Left lung (tissue), 4 donors: ENCODE measurements at regions not wholly inside any gene's neighbourhood (a gene's known extent, or its start where the extent isn't known, plus 50 kb on each side); places are given as distances from the start of the nearest gene placed in this dataset.

Experiments
- ATAC-seq: fragments of 200-7000 bp; cut with Tn5 transposase; one replicate; pipeline ENCODE4 v1.9.1; 2020; ENCODE audit warnings: moderate library complexity
- DNase-seq, 4 donors: peaks; one replicate each; pipeline ENCODE4 v3.0.0-alpha.2; 2013 to 2020
- H3K27ac ChIP-seq, 2 donors: fragments of 200-600 bp; sonication (generic) in 1 of 2; one replicate each; pipeline versions ENCODE4 v1.5.0 to v1.8.0; 2020 to 2021
- H3K27me3 ChIP-seq, 2 donors: fragments of 200-600 bp; sonication (generic) in 1 of 2; one replicate each; pipeline versions ENCODE4 v1.5.0 to v1.8.0; 2020 to 2021
- H3K36me3 ChIP-seq, 2 donors: fragments of 200-600 bp; sonication (generic) in 1 of 2; one replicate each; pipeline versions ENCODE4 v1.5.0 to v1.8.0; 2020 to 2021
- H3K4me1 ChIP-seq, 2 donors: fragments of 200-600 bp; one replicate each; pipeline ENCODE4 v1.8.0; 2021
- H3K4me3 ChIP-seq, 2 donors: fragments of 200-600 bp; sonication (generic) in 1 of 2; one replicate each; pipeline versions ENCODE4 v1.5.0 to v1.8.0; 2020 to 2021; ENCODE audit warnings: mild to moderate bottlenecking in 1 of 2
- H3K9me3 ChIP-seq, 2 donors: fragments of 200-600 bp; sonication (generic) in 1 of 2; one replicate each; pipeline versions ENCODE4 v1.5.0 to v1.8.0; 2020 to 2021
- CTCF ChIP-seq, 2 donors: fragments of 200-600 bp; sonication (generic) in 1 of 2; IDR thresholded peaks; one replicate each; pipeline versions ENCODE4 v1.5.0 to v1.8.0; 2021; ENCODE audit warnings: antibody characterized with exemption in 2 of 2
- intact Hi-C, 2 donors: fragments of 100-400 bp; cut with DNase I; formaldehyde crosslinking; loops; one replicate each; pipeline versions ENCODE4 v1.11.2 to v1.14.2; 2022
- donor health status: DM: no; HTN: yes; CAD: no.
- donor health status: DM: no; HTN: no; CAD: no.

GRCh38 chr2:237184192-237184918 lies 98.7 kb downstream of the COPS8 start:
- no peak for DNase-seq
- peak; percentile 40 for ATAC-seq
- no peak for TF ChIP-seq CTCF (IDR thresholded peaks at IDR 0.05)
- intact Hi-C loops: no loop called here
- peaks cover 0 to 4% of the 10 kb centered on the region in 2 donors for H3K4me1 ChIP-seq
- H3K4me3 ChIP-seq: no peak overlapping the region
- H3K27ac ChIP-seq: no peak overlapping the region
- no peaks in the 10 kb centered on the region for H3K36me3 ChIP-seq
- no peaks in the 10 kb centered on the region for H3K27me3 ChIP-seq
- H3K9me3 ChIP-seq: no peaks in the 10 kb centered on the region

- peaks cover 0 to 4% of the 10 kb centered on the region in 2 donors for H3K4me1 ChIP-seq
- intact Hi-C loops: no loop called here
- ATAC-seq: no peak
- H3K27ac ChIP-seq: no peak overlapping the region
- no peak for DNase-seq
- no peaks in the 10 kb centered on the region for H3K36me3 ChIP-seq
- H3K27me3 ChIP-seq: no peaks in the 10 kb centered on the region
- no peak overlapping the region for H3K4me3 ChIP-seq
- H3K9me3 ChIP-seq: no peaks in the 10 kb centered on the region
- TF ChIP-seq CTCF (IDR thresholded peaks at IDR 0.05): no peak
These were observed 99.3 kb downstream of the COPS8 start for GRCh38 chr2:237184919-237185552.

GRCh38 chr2:237185553-237185925 lies 99.8 kb downstream of the COPS8 start:
- peaks cover 0 to 4% of the 10 kb centered on the region in 2 donors for H3K4me1 ChIP-seq
- no peak for TF ChIP-seq CTCF (IDR thresholded peaks at IDR 0.05)
- no peak for DNase-seq
- H3K27me3 ChIP-seq: no peaks in the 10 kb centered on the region
- intact Hi-C loops: no loop called here
- no peaks in the 10 kb centered on the region for H3K36me3 ChIP-seq
- H3K27ac ChIP-seq: no peak overlapping the region
- no peak overlapping the region for H3K4me3 ChIP-seq
- no peaks in the 10 kb centered on the region for H3K9me3 ChIP-seq
- no peak for ATAC-seq

GRCh38 chr2:237189799-237190198 lies 104.1 kb downstream of the COPS8 start:
- Histone ChIP-seq H3K27me3 (no peaks in the 10 kb centered on the region), H3K36me3 (no peaks in the 10 kb centered on the region), H3K4me3 (no peak overlapping the region), H3K4me1 (peaks cover 0 to 8% of the 10 kb centered on the region in 2 donors), H3K27ac (no peak overlapping the region), H3K9me3 (no peaks in the 10 kb centered on the region)
- no peak for TF ChIP-seq CTCF (IDR thresholded peaks at IDR 0.05)
- ATAC-seq (no peak), DNase-seq (no peak)
- intact Hi-C loops: no loop called here

GRCh38 chr2:237190966-237191713 lies 105.5 kb downstream of the COPS8 start:
- no peak overlapping the region for H3K4me3 ChIP-seq
- ATAC-seq: peak; percentile 31
- no peaks in the 10 kb centered on the region for H3K9me3 ChIP-seq
- DNase-seq: peak in 1 of 4 donors; percentile 70
- H3K27me3 ChIP-seq: no peaks in the 10 kb centered on the region
- intact Hi-C loops: no loop called here
- TF ChIP-seq CTCF (IDR thresholded peaks at IDR 0.05): no peak
- H3K36me3 ChIP-seq: no peaks in the 10 kb centered on the region
- peaks cover 0 to 8% of the 10 kb centered on the region in 2 donors for H3K4me1 ChIP-seq
- H3K27ac ChIP-seq: peak overlapping the region in 1 of 2 donors; percentile 68
